SK-MEL-5 (cell line): ENCODE measurements at regions not wholly inside any gene's neighbourhood (a gene's known extent, or its start where the extent isn't known, plus 50 kb on each side); places are given as distances from the start of the nearest gene placed in this dataset.
"Not testable (repeated sequence)": the region's sequence is repeated elsewhere in the genome, so short reads cannot be mapped to it uniquely, and the experiment has no call there.

Experiments used
- DNase-seq: peaks from one replicate; pipeline ENCODE4 v3.0.0-alpha.2; 2016; ENCODE audit warnings: low read depth, low spot score
- in situ Hi-C: cut with HindIII; loops from 2 replicates; pipeline ENCODE4 v1.10.0; 2016; ENCODE audit warnings: low sequenced_read_pairs, high pct_unique_total_duplicates, low pct_unique_long_range_greater_than_20kb

- peak; percentile 75 for DNase-seq
- in situ Hi-C loops, result no loop called here
These were observed 345.1 kb upstream of the TACR3 start for GRCh38 chr4:104064646-104065577.

DNA sequence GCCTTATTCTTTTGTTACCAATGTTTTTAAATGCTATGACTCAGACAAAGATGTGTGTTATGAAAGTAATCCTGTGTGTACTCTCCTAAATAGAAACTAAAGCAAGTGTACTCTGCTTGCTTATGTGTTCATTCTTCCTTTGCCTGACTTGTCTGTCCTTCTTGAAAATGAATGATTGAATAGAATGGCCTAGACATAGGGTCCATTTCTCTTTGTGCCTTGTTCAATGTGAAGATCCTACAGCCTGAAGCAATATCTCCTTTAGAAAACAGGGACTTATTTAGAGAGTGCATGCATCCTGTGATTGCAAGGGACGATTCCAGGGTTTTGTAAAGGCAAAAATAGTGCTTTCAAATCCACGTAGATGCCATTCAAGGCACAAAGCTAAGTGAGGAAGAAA is 343.6 kb upstream of the TACR3 start:
- in situ Hi-C loops, result no loop called here
- DNase-seq, result peak; percentile 92

- no peak for DNase-seq
- in situ Hi-C loops, result no loop called here
These were observed 324.6 kb upstream of the TACR3 start for GRCh38 chr4:104044369-104044768.

DNA sequence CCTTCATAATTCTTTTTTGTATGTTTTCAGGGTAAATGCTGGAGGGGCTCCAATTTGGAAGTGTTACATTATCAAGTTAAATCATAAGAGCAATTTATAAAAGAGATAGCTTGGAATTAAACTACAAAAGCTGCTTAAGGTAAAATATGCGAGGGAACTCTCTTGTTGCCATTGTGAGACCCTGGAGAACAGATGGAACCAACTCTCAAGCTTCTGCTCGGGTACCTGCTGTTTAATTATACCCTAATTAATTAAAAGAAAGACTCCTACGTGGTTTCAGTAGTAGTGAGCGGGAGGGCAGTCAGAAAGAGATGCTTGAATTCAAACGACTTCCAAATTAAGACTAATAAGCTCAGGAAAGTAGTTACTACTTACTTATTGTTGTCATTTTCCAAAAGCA is 313.1 kb upstream of the TACR3 start:
- DNase-seq, result no peak
- in situ Hi-C loops, result no loop called here

- in situ Hi-C loops, result no loop called here
- DNase-seq, result no peak
These were observed 305.5 kb upstream of the TACR3 start for GRCh38 chr4:104025251-104025650.

GRCh38 chr4:104022831-104023230 is 303.0 kb upstream of the TACR3 start:
- in situ Hi-C loops, result loop anchor here (25.0 kb wide), 1 partner anchor 839 kb away; no protein-coding TSS in a partner anchor
- no peak for DNase-seq

DNA sequence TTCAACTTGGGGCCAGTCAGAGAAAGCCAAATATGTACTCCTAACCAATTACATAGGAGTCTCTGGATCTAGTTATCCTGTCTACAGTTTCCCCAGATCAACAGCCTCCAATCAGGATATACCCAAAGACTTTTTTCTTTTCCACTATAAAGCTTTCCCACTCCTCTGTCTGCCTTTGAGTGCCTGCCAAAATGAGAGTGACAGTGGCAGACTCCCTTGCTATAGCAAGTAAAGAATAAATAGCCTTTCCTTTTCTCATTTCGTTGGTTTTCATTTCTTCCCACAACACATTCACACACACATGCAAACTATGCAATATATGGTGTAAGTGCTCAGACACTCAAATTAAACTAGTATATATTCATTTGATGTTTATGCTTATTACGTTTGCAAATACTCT is 302.4 kb upstream of the TACR3 start:
- no peak for DNase-seq
- in situ Hi-C loops, result loop anchor here (25.0 kb wide), 1 partner anchor 840 kb away; no protein-coding TSS in a partner anchor

DNA sequence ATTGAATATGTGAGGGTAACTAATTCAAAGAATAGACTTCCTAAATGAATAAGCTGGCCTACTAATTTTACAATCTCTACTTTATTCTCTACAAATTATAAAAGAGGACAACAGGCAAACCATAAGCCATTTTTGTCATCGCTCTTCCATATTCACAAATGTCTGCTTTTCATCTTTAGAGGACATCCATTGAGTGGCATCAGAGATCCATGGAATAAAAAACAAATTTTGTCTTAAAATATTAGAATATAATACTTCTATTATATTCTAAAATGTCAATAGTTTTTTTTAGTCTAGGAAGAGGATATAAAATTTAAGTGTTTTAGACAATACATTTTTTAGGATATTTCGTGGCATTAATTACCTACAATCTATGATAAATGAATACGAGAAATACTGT is 300.9 kb upstream of the TACR3 start:
- in situ Hi-C loops, result loop anchor here (25.0 kb wide), 1 partner anchor 842 kb away; no protein-coding TSS in a partner anchor
- DNase-seq, result no peak

- in situ Hi-C loops, result loop anchor here (25.0 kb wide), 1 partner anchor 845 kb away; no protein-coding TSS in a partner anchor
- DNase-seq, result peak; percentile 47
These were observed 297.4 kb upstream of the TACR3 start for GRCh38 chr4:104017213-104017612.

DNA sequence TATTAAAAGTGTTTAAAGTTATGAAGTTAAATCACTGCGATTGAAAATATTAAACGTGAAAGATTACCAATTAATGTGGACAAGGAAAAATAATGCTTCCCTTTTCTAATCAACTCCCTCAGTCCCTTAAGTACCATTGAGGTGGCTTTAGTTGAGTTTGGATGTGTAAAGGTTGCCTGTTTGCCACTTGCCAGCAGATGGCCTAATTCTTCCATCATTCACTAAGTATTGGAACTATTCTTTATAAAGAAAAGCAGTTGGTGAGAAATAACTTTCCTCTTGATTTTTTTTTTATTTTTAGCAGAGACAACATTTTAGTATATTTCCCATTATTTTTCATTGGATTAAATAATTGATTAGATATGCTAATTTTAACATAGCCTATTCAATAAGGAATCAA is 295.9 kb upstream of the TACR3 start:
- in situ Hi-C loops, result loop anchor here (25.0 kb wide), 1 partner anchor 847 kb away; no protein-coding TSS in a partner anchor
- peak; percentile 62 for DNase-seq

- in situ Hi-C loops, result loop anchor here (25.0 kb wide), 1 partner anchor 852 kb away; no protein-coding TSS in a partner anchor
- DNase-seq, result no peak
These were observed 290.9 kb upstream of the TACR3 start for GRCh38 chr4:104010722-104011121.

- not testable (repeated sequence) for DNase-seq
- in situ Hi-C loops, result loop anchor here (25.0 kb wide), 1 partner anchor 860 kb away; no protein-coding TSS in a partner anchor
These were observed 282.5 kb upstream of the TACR3 start for GRCh38 chr4:104002318-104002717.

DNA sequence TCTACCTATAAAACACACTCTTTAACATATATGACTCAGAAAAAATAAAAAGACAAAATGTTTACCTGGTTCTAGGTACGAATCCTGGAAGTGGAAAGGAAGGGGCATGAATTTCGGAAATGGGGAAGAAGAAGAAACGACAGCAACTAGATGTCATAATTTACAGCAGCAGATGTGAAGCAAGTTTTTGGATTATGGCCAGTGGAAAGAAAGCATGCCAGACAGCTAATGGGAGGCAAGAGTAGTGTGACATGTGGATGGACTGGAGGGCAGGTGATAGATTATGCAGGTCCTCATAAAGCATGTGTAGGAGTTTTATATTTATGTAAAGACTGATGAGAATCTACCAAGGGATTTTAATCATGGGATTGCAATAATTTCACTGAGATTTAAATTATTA is 279.0 kb upstream of the TACR3 start:
- DNase-seq, result no peak
- in situ Hi-C loops, result no loop called here

DNA sequence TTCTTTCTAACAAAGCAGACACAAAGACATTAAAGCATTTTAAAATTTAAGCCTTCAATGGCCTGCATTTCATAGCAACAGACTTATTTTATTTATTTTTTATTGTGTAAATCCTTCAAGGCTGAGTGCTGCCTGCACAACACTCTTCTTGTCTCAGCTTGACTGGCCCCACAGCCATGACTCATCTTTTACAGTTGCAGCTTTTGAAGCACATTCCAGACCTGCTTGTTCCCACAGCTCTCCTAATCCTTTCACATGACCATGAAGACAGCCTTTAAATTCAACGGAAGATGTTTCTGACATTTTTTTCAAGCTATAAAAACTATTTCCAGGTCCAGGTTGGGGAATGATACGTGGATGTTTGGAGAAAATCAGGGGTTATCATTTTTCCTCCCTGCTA is 276.9 kb upstream of the TACR3 start:
- in situ Hi-C loops, result no loop called here
- peak; percentile 94 for DNase-seq

- peak; percentile 85 for DNase-seq
- in situ Hi-C loops, result no loop called here
These were observed 276.3 kb upstream of the TACR3 start for GRCh38 chr4:103996064-103996463.

GRCh38 chr4:103994059-103994458 is 274.3 kb upstream of the TACR3 start:
- DNase-seq, result peak; percentile 65
- in situ Hi-C loops, result no loop called here

GRCh38 chr4:103982454-103982853 is 262.7 kb upstream of the TACR3 start:
- no peak for DNase-seq
- in situ Hi-C loops, result no loop called here

- in situ Hi-C loops, result no loop called here
- DNase-seq, result no peak
These were observed 228.6 kb upstream of the TACR3 start for GRCh38 chr4:103948244-103949018.
